Fibroblast of pulmonary artery (primary cell): ENCODE measurements at regions not wholly inside any gene's neighbourhood (a gene's known extent, or its start where the extent isn't known, plus 50 kb on each side); places are given as distances from the start of the nearest gene placed in this dataset.
"Not testable (repeated sequence)": the region's sequence is repeated elsewhere in the genome, so short reads cannot be mapped to it uniquely, and the experiment has no call there.

Experiments used
- DNase-seq: peaks from one replicate; pipeline ENCODE4 v3.0.0-alpha.2; 2010; ENCODE audit warnings: low read depth
- H3K4me3 ChIP-seq: replicated peaks from 2 replicates; pipeline ENCODE4 v1.5.1; 2011; ENCODE audit warnings: low read depth, mild to moderate bottlenecking, control low read depth, low read length, moderate library complexity
- CTCF ChIP-seq: IDR thresholded peaks from 2 replicates; pipeline ENCODE4 v1.5.1; 2011; ENCODE audit warnings: mild to moderate bottlenecking, control low read depth, low read length, inconsistent platforms; ENCODE audit errors: missing control alignments

- TF ChIP-seq CTCF = no peak
- DNase-seq = no peak
- H3K4me3 ChIP-seq = no peak overlapping the region
These were observed 251.8 kb downstream of the HAPSTR1 start for GRCh38 chr16:9343276-9343675.

- DNase-seq = no peak
- H3K4me3 ChIP-seq = no peak overlapping the region
- TF ChIP-seq CTCF = no peak
These were observed 253.1 kb downstream of the HAPSTR1 start for GRCh38 chr16:9344508-9344907.

- DNase-seq = no peak
These were observed 253.6 kb downstream of the HAPSTR1 start for GRCh38 chr16:9345046-9345445.

GRCh38 chr16:9345880-9346279, 254.4 kb downstream of the HAPSTR1 start:
- TF ChIP-seq CTCF = no peak
- DNase-seq = no peak
- no peak overlapping the region for H3K4me3 ChIP-seq

More at GRCh38 chr16:9345046-9345445, 253.6 kb downstream of the HAPSTR1 start:
- no peak overlapping the region for H3K4me3 ChIP-seq
- no peak for TF ChIP-seq CTCF

- no peak overlapping the region for H3K4me3 ChIP-seq
- DNase-seq = no peak
- TF ChIP-seq CTCF = no peak
These were observed 257.5 kb downstream of the HAPSTR1 start for GRCh38 chr16:9348912-9349311.

GRCh38 chr16:9349373-9349960, 258.0 kb downstream of the HAPSTR1 start:
- not testable (repeated sequence) for DNase-seq

GRCh38 chr16:9350119-9350799, 258.8 kb downstream of the HAPSTR1 start:
- not testable (repeated sequence) for DNase-seq, H3K4me3 ChIP-seq

More at GRCh38 chr16:9349373-9349960, 258.0 kb downstream of the HAPSTR1 start:
- H3K4me3 ChIP-seq = not testable (repeated sequence)

GRCh38 chr16:9351440-9351839, 260.0 kb downstream of the HAPSTR1 start:
- DNase-seq = no peak
- TF ChIP-seq CTCF = no peak
- no peak overlapping the region for H3K4me3 ChIP-seq
